ENCODE measurements at regions not wholly inside any gene's neighbourhood (a gene's known extent, or its start where the extent isn't known, plus 50 kb on each side); places are given as distances from the start of the nearest gene placed in this dataset.

DNA sequence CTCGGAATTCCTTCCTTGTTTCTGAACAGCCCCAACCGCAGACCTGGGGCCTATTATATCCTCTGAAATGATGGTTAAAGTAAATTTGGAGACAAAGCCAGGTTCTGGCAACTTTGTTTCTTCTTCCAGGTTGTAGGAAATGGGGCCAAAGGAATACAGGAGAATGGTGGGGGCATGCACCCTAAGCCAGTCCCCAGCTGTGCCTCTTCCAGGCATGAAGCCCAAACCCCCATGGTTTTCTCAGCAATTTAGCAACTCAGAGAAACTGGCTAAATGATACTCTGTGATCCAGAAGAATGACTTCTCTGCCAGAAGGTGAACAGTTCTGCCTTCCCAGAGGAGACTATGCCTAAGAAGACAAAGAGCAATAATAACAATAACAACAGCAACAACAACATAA, 635.0 kb upstream of the FANCL start:
- TF ChIP-seq, protein P1, sequence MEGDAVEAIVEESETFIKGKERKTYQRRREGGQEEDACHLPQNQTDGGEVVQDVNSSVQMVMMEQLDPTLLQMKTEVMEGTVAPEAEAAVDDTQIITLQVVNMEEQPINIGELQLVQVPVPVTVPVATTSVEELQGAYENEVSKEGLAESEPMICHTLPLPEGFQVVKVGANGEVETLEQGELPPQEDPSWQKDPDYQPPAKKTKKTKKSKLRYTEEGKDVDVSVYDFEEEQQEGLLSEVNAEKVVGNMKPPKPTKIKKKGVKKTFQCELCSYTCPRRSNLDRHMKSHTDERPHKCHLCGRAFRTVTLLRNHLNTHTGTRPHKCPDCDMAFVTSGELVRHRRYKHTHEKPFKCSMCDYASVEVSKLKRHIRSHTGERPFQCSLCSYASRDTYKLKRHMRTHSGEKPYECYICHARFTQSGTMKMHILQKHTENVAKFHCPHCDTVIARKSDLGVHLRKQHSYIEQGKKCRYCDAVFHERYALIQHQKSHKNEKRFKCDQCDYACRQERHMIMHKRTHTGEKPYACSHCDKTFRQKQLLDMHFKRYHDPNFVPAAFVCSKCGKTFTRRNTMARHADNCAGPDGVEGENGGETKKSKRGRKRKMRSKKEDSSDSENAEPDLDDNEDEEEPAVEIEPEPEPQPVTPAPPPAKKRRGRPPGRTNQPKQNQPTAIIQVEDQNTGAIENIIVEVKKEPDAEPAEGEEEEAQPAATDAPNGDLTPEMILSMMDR (IDR thresholded peaks at IDR 0.05), result no peak
- no peak for TF ChIP-seq POLR2A (IDR thresholded peaks at IDR 0.05)
